Neural progenitor cell (in vitro differentiated cells): ENCODE measurements at regions not wholly inside any gene's neighbourhood (a gene's known extent, or its start where the extent isn't known, plus 50 kb on each side); places are given as distances from the start of the nearest gene placed in this dataset.

ENCODE experiments used
- EZH2phosphoT487 ChIP-seq: fragments of 200-600 bp; sonication (generic); IDR thresholded peaks from 2 replicates; pipeline ENCODE4 v1.6.1; 2017; ENCODE audit warnings: antibody characterized with exemption
- TF ChIP-seq, protein P1 (sequence below): fragments of 200-600 bp; sonication (generic); IDR thresholded peaks from 2 replicates; pipeline ENCODE4 v1.5.1; 2017; ENCODE audit warnings: antibody characterized with exemption, mild to moderate bottlenecking

DNA sequence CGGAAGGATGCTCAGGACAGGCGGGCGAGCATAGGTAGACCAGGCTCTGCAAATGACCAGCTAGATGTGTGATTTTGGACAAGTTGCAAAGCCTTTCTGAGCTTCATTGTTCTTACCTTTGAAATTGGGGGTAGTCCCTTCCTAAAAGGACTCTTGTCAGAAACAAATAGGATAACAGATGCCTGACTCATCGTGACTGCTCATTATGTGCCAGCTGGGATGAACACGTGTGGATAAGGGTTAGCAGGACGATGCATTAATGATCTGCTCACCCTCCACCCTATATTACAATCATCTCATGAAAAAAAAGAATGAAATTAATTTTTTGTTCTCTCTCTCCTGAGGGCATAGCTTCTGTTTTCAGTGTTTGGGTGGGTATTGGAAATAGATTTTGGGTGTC lies 223.4 kb downstream of the NR2F2 start:
- TF ChIP-seq, protein P1, sequence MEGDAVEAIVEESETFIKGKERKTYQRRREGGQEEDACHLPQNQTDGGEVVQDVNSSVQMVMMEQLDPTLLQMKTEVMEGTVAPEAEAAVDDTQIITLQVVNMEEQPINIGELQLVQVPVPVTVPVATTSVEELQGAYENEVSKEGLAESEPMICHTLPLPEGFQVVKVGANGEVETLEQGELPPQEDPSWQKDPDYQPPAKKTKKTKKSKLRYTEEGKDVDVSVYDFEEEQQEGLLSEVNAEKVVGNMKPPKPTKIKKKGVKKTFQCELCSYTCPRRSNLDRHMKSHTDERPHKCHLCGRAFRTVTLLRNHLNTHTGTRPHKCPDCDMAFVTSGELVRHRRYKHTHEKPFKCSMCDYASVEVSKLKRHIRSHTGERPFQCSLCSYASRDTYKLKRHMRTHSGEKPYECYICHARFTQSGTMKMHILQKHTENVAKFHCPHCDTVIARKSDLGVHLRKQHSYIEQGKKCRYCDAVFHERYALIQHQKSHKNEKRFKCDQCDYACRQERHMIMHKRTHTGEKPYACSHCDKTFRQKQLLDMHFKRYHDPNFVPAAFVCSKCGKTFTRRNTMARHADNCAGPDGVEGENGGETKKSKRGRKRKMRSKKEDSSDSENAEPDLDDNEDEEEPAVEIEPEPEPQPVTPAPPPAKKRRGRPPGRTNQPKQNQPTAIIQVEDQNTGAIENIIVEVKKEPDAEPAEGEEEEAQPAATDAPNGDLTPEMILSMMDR = no peak
- TF ChIP-seq EZH2phosphoT487 = no peak
